GM19452 (cell line): ENCODE measurements at regions not wholly inside any gene's neighbourhood (a gene's known extent, or its start where the extent isn't known, plus 50 kb on each side); places are given as distances from the start of the nearest gene placed in this dataset.
A peak's percentile ranks its signal among the peaks of the same experiment; 100 is the strongest.

Experiments used
- ATAC-seq: cut with Tn5 transposase; IDR thresholded peaks from one replicate; pipeline ENCODE4 v1.9.1; 2021; ENCODE audit not compliant: unreplicated experiment

GRCh38 chr9:7960320-7961050 is 160.9 kb upstream of the DMAC1 start:
- no peak for ATAC-seq

- no peak for ATAC-seq
Measured at GRCh38 chr9:7957803-7958202, 158.2 kb upstream of the DMAC1 start.

- ATAC-seq = no peak
Measured at GRCh38 chr9:7947577-7947976, 148.0 kb upstream of the DMAC1 start.

GRCh38 chr9:7946458-7946857 is 146.9 kb upstream of the DMAC1 start:
- ATAC-seq = no peak

- ATAC-seq = no peak
Measured at GRCh38 chr9:7944572-7944971, 145.0 kb upstream of the DMAC1 start.

GRCh38 chr9:7937761-7938491 is 138.3 kb upstream of the DMAC1 start:
- no peak for ATAC-seq

- no peak for ATAC-seq
Measured at GRCh38 chr9:7936996-7937395, 137.4 kb upstream of the DMAC1 start.

GRCh38 chr9:7936163-7936562 is 136.6 kb upstream of the DMAC1 start:
- ATAC-seq = no peak

GRCh38 chr9:7935681-7936080 is 136.1 kb upstream of the DMAC1 start:
- peak; percentile 77 for ATAC-seq

GRCh38 chr9:7932767-7933166 is 133.2 kb upstream of the DMAC1 start:
- no peak for ATAC-seq

GRCh38 chr9:7930613-7931012 is 131.0 kb upstream of the DMAC1 start:
- no peak for ATAC-seq

GRCh38 chr9:7921545-7922197 is 122.1 kb upstream of the DMAC1 start:
- no peak for ATAC-seq

- no peak for ATAC-seq
Measured at GRCh38 chr9:7912037-7912535, 112.5 kb upstream of the DMAC1 start.

GRCh38 chr9:7910426-7911020 is 110.9 kb upstream of the DMAC1 start:
- no peak for ATAC-seq

GRCh38 chr9:7909537-7909936 is 110.0 kb upstream of the DMAC1 start:
- ATAC-seq = no peak

GRCh38 chr9:7907551-7908337 is 108.2 kb upstream of the DMAC1 start:
- no peak for ATAC-seq

GRCh38 chr9:7906783-7907550 is 107.4 kb upstream of the DMAC1 start:
- ATAC-seq = no peak

GRCh38 chr9:7901621-7902020 is 102.0 kb upstream of the DMAC1 start:
- no peak for ATAC-seq

- ATAC-seq = no peak
Measured at GRCh38 chr9:7900541-7900940, 101.0 kb upstream of the DMAC1 start.

GRCh38 chr9:7899753-7900152 is 100.2 kb upstream of the DMAC1 start:
- no peak for ATAC-seq
